ENCODE measurements at regions not wholly inside any gene's neighbourhood (a gene's known extent, or its start where the extent isn't known, plus 50 kb on each side); places are given as distances from the start of the nearest gene placed in this dataset.

DNA sequence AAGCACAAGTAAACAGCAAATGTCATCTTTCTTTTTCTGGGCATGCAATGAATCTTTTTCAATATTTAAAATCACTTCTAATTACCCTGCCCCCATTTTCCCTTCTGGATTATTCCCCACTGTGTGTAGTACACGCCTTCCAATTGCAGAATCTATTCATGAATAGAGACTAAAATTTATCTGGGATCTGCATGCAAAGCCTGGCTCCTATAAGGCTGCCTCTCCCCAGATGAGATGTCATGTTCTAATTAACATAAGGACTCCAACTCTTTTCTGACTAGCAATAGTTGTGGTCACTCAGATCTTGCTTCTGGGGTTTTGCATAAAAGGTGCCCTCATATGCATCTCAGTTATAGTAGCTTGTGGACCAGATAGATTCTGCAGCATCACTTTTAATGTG lies 473.5 kb downstream of the BTG1 start:
- no peak for TF ChIP-seq EZH2phosphoT487 (conservative IDR thresholded peaks at IDR 0.05; ENCODE audit: low read length)
- TF ChIP-seq, protein P1, sequence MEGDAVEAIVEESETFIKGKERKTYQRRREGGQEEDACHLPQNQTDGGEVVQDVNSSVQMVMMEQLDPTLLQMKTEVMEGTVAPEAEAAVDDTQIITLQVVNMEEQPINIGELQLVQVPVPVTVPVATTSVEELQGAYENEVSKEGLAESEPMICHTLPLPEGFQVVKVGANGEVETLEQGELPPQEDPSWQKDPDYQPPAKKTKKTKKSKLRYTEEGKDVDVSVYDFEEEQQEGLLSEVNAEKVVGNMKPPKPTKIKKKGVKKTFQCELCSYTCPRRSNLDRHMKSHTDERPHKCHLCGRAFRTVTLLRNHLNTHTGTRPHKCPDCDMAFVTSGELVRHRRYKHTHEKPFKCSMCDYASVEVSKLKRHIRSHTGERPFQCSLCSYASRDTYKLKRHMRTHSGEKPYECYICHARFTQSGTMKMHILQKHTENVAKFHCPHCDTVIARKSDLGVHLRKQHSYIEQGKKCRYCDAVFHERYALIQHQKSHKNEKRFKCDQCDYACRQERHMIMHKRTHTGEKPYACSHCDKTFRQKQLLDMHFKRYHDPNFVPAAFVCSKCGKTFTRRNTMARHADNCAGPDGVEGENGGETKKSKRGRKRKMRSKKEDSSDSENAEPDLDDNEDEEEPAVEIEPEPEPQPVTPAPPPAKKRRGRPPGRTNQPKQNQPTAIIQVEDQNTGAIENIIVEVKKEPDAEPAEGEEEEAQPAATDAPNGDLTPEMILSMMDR (IDR thresholded peaks at IDR 0.05; ENCODE audit: insufficient read depth, low read length, poor library complexity, severe bottlenecking) = no peak
- Histone ChIP-seq H3F3A (ENCODE audit: insufficient read depth) (no peaks in the 10 kb centered on the region), H2AFZ (ENCODE audit: low read depth, low read length, severe bottlenecking) (no peak overlapping the region), H3K27me3 (ENCODE audit: low read length) (no peaks in the 10 kb centered on the region), H4K20me1 (ENCODE audit: low read depth, low read length) (no peaks in the 10 kb centered on the region), H3K4me2 (ENCODE audit: low read depth, low read length, poor library complexity, severe bottlenecking) (no peak overlapping the region), H3K36me3 (ENCODE audit: low read length) (no peaks in the 10 kb centered on the region), H3K4me3 (ENCODE audit: insufficient read depth, low read length, poor library complexity, severe bottlenecking) (no peak overlapping the region), H3K9ac (ENCODE audit: low read length) (no peak overlapping the region), H3K79me2 (ENCODE audit: insufficient read depth, low read length) (no peaks in the 10 kb centered on the region), H3K9me3 (ENCODE audit: insufficient read depth, low read length) (no peaks in the 10 kb centered on the region), H3K9me2 (replicated peaks; ENCODE audit: insufficient read depth, low read length) (no peaks in the 10 kb centered on the region), H3K27ac (ENCODE audit: low read depth, low read length) (no peak overlapping the region)

GRCh38 chr12:91667694-91668093 lies 478.0 kb downstream of the BTG1 start:
- Histone ChIP-seq H3K79me2 (ENCODE audit: insufficient read depth, low read length) (no peaks in the 10 kb centered on the region), H3F3A (ENCODE audit: insufficient read depth) (no peaks in the 10 kb centered on the region), H3K27me3 (ENCODE audit: low read length) (no peaks in the 10 kb centered on the region), H3K36me3 (ENCODE audit: low read length) (no peaks in the 10 kb centered on the region), H3K9ac (ENCODE audit: low read length) (no peak overlapping the region), H3K4me3 (ENCODE audit: insufficient read depth, low read length, poor library complexity, severe bottlenecking) (no peak overlapping the region), H2AFZ (ENCODE audit: low read depth, low read length, severe bottlenecking) (no peak overlapping the region), H3K27ac (ENCODE audit: low read depth, low read length) (no peak overlapping the region), H4K20me1 (ENCODE audit: low read depth, low read length) (no peaks in the 10 kb centered on the region), H3K4me2 (ENCODE audit: low read depth, low read length, poor library complexity, severe bottlenecking) (no peak overlapping the region), H3K9me2 (replicated peaks; ENCODE audit: insufficient read depth, low read length) (no peaks in the 10 kb centered on the region), H3K9me3 (ENCODE audit: insufficient read depth, low read length) (no peaks in the 10 kb centered on the region)
- TF ChIP-seq, protein P1 (IDR thresholded peaks at IDR 0.05; ENCODE audit: insufficient read depth, low read length, poor library complexity, severe bottlenecking) = no peak
- no peak for TF ChIP-seq EZH2phosphoT487 (conservative IDR thresholded peaks at IDR 0.05; ENCODE audit: low read length)

GRCh38 chr12:91663744-91664143 lies 481.1 kb upstream of the DCN start:
- no peak overlapping the region for H3K27ac ChIP-seq (ENCODE audit: low read depth, low read length)
- no peaks in the 10 kb centered on the region for H3K9me2 ChIP-seq (replicated peaks; ENCODE audit: insufficient read depth, low read length)
- no peak overlapping the region for H3K4me2 ChIP-seq (ENCODE audit: low read depth, low read length, poor library complexity, severe bottlenecking)
- H3K4me3 ChIP-seq (ENCODE audit: insufficient read depth, low read length, poor library complexity, severe bottlenecking) = no peak overlapping the region
- H2AFZ ChIP-seq (ENCODE audit: low read depth, low read length, severe bottlenecking) = no peak overlapping the region
- no peak for TF ChIP-seq EZH2phosphoT487 (conservative IDR thresholded peaks at IDR 0.05; ENCODE audit: low read length)
- TF ChIP-seq, protein P1 (IDR thresholded peaks at IDR 0.05; ENCODE audit: insufficient read depth, low read length, poor library complexity, severe bottlenecking) = no peak
- H3F3A ChIP-seq (ENCODE audit: insufficient read depth) = no peaks in the 10 kb centered on the region
- no peaks in the 10 kb centered on the region for H3K36me3 ChIP-seq (ENCODE audit: low read length)
- H3K9ac ChIP-seq (ENCODE audit: low read length) = no peak overlapping the region
- H3K27me3 ChIP-seq (ENCODE audit: low read length) = no peaks in the 10 kb centered on the region
- H3K79me2 ChIP-seq (ENCODE audit: insufficient read depth, low read length) = no peaks in the 10 kb centered on the region
- H4K20me1 ChIP-seq (ENCODE audit: low read depth, low read length) = no peaks in the 10 kb centered on the region
- H3K9me3 ChIP-seq (ENCODE audit: insufficient read depth, low read length) = no peaks in the 10 kb centered on the region

Data from SU-DHL-6 (cell line).